ENCODE measurements at regions not wholly inside any gene's neighbourhood (a gene's known extent, or its start where the extent isn't known, plus 50 kb on each side); places are given as distances from the start of the nearest gene placed in this dataset.
A peak's percentile ranks its signal among the peaks of the same experiment; 100 is the strongest.
"Not testable (repeated sequence)": the region's sequence is repeated elsewhere in the genome, so short reads cannot be mapped to it uniquely, and the experiment has no call there.

DNA sequence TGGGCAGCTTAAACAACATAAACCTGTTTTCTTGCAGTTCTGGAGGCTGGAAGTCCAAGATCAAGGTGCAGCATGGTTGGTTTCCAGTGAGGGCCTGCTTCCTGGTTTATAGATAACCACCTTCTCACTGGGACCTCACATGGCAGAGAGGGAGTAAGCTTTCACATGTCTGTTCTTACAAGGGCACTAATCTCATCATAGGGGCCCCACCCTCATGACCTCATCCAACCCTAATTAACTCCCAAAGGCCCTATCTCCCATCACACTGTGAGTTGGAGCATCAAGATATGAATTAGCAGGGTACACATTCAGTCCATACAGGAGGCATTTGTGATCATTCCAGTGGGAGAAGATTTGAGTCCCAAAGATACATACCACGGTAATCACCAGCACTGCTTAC, 50.5 kb upstream of the GRIN2A start:
- no peak for DNase-seq (ENCODE audit: low read depth in 2 of 2)

DNA sequence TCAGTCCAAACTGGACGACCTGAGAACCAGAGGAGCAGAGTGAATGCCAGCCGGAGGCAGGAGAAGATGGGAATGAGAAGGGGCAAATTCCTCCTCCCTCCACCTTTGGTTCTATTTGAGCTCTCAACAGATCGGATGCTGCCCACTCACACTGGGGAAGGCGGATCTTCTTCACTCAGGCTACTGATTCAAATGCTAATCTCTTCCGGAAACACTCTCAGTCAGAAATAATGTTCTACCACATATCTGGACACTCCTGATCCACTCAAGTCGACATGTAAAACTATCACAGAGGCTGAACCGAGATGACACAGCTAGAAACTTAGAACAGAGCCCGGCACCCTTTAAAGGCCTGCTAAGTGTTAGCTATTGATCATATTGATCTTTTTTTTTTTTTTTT, 57.4 kb upstream of the GRIN2A start:
- DNase-seq (ENCODE audit: low read depth in 2 of 2) = no peak

DNA sequence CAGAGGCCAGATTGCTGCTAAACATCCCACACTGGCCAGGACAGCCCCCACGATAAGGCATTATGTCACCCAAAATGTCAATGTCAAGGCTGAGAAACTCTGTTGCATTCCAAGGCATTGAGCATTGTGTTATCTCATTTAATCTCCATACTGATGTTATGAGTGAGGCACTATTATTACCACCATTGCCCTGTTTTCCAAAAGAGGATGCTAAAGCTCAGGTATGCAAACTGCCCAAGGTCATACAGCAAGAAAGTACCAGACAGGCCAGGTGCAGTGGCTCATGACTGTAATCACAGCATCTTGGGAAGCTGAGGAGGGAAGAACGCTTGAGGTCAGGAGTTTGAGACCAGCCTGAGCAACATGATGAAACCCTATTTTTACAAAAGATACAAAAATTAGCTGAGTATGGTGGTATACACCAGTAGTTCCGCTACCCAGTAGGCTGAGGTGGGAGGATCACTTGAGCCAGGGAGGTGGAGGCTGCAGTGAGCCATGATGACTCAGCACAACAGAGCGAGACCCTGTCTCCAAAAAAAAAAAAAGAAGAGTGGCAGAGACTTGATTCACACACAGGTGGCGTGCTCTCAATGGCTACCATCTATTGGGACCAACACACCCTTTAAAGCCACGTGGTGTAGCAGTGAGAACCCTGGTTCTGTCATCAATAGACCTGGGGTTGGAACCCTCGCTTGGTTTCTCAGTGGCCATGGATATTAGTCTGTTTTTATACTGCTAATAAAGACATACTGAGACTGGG, 58.8 kb upstream of the GRIN2A start:
- no peak for DNase-seq (ENCODE audit: low read depth in 2 of 2)

DNA sequence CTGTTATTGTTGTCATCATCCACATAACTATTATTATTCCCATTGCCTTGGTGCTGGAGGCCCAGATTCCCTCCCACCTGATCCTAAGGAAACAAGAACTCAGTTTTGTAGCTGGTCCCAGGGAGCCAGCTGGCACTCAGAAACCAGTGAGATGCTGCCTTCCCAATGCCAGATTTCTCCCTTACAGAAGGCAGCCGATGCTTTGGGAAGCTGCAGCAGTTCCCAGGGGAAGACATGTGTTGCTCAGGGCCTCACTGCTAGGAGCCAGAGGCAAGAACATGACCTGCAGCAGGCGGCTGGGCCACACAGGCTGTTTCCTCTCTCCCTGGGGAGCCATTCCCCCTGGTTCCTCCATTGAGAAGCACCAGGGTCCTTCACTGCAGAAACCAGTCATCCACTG, 59.9 kb upstream of the GRIN2A start:
- no peak for DNase-seq (ENCODE audit: low read depth in 2 of 2)

GRCh38 chr16:10242916-10243315, 60.7 kb upstream of the GRIN2A start:
- no peak for DNase-seq (ENCODE audit: low read depth in 2 of 2)

GRCh38 chr16:10245002-10245401, 62.8 kb upstream of the GRIN2A start:
- no peak for DNase-seq (ENCODE audit: low read depth in 2 of 2)

DNA sequence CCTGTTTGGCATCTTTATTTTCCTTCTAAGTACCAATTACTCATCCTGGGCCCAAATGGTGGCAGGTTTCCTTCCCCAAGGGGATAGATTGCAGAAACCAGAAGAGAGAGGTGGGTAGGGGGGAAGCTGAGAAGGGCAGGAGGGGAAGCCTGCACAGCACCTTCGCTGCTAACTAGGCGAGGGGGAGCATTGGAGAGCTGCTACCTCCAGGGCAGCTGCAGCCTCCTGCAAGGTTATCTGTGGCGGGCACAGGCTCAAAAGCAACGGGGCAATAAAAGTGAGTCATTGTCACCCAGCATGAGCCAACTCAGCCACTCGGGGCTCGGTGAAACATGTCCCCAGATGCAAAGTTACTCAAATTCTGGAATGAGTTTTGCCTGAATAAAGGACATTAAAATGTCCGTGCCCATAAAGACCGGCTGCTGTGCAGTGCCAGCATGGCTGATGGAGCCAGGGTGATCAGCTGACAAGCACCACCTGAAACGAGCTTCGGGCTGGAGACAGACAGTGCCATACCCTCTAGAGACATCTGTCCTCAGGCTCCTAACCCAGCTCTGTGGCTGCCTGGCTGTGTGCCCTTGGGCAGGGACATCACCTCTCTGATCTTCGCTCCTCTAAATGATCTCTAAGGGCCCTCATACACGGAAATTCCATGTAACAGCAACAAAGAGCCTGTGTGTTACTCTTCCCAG, 68.1 kb upstream of the GRIN2A start:
- DNase-seq (ENCODE audit: low read depth in 2 of 2) = no peak

DNA sequence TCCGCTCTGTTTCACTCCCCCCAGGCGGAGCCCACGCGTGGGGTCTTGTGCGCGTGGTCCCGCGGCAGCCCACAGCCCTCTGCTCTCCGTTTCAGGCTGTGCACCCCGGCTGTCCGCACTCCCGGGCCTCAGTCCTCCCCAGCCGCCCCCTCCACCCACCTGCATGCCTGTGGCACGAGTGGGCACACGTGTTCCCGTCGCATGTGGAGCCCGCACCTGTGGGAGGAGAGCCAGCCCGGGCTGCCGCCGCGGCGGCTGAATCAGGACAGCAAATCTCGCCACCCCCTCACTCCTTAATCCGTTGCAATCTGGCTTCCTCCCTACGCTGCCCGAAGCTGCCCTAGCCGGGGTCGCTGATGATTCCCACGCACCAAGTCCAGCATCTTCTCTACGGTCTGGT, 69.9 kb upstream of the GRIN2A start:
- DNase-seq (ENCODE audit: low read depth in 2 of 2) = no peak

- DNase-seq (ENCODE audit: low read depth in 2 of 2) = no peak
Observed at GRCh38 chr16:10253409-10253808, 71.2 kb upstream of the GRIN2A start.

GRCh38 chr16:10255728-10256127, 73.5 kb upstream of the GRIN2A start:
- DNase-seq (ENCODE audit: low read depth in 2 of 2) = no peak

- peak; percentile 1 to 3 for DNase-seq (ENCODE audit: low read depth in 2 of 2)
Observed at GRCh38 chr16:10256784-10257641, 74.8 kb upstream of the GRIN2A start.

DNA sequence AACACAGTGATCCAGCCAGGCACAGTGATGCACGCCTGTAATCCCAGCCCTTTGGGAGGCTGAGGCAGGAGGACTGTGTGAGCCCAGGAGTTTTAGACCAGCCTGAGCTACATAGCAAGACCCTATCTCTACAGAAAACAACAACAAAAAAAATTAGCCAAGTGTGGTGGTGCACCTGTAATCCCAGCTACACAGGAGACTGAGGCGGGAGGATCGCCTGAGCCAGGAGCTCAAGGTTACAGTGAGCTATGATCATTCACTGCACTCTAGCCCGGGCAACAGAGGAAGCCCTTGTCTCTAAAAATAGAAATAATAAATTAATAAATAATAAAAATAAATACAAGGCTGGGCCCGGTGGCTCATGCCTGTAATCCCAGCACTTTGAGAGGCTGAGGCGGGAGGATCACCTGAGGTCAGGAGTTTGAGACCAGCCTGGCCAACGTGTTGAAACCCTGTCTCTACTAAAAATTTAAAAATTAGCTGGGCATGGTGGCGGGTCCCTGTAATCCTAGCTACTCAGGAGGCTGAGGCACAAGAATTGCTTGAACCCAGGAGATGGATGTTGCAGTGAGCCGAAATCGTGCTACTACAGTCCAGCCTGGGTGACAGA, 75.5 kb upstream of the GRIN2A start:
- not testable (repeated sequence) for DNase-seq (ENCODE audit: low read depth in 2 of 2)

GRCh38 chr16:10258930-10259603, 76.8 kb upstream of the GRIN2A start:
- DNase-seq (ENCODE audit: low read depth in 2 of 2) = not testable (repeated sequence)

GRCh38 chr16:10261077-10261476, 78.8 kb upstream of the GRIN2A start:
- no peak for DNase-seq (ENCODE audit: low read depth in 2 of 2)

GRCh38 chr16:10261526-10261925, 79.3 kb upstream of the GRIN2A start:
- DNase-seq (ENCODE audit: low read depth in 2 of 2) = not testable (repeated sequence)

DNA sequence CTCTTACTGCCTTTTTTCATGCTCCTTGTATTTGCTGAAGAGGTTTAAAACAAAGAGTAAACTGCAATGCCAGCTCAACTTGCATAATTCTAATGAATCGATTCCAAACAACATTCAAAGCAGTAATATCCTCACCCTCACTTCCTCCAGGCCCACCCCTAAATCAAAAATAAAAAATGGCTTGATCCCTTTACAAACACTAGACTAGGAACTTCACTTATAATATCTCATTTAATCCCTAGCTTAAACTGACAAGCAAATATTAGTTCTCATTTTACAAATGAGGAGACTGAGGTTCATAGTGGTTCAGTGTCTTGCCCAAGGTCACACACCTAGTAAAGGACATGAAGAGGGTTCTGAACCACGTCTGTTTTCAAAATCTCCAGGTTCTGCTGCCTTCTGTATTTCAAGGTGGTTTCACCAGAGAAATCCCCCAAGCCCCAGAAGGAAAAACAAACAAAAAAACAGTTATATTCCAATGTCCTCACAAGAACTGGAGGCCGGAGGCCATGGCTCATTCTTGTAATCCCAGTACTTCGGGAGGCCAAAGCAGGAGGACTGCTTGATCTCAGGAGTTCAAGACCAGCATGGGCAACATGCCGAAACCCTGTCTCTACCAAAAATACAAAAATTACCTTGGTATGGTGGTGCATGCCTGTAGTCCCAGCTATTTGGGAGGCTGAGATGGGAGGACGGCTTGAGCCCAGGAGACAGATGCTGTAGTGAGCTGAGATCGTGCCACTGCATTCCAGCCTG, 80.3 kb upstream of the GRIN2A start:
- no peak for DNase-seq (ENCODE audit: low read depth in 2 of 2)

GRCh38 chr16:10265770-10266615, 83.8 kb upstream of the GRIN2A start:
- DNase-seq (ENCODE audit: low read depth in 2 of 2) = no peak

- no peak for DNase-seq (ENCODE audit: low read depth in 2 of 2)
Observed at GRCh38 chr16:10266809-10267208, 84.6 kb upstream of the GRIN2A start.

DNA sequence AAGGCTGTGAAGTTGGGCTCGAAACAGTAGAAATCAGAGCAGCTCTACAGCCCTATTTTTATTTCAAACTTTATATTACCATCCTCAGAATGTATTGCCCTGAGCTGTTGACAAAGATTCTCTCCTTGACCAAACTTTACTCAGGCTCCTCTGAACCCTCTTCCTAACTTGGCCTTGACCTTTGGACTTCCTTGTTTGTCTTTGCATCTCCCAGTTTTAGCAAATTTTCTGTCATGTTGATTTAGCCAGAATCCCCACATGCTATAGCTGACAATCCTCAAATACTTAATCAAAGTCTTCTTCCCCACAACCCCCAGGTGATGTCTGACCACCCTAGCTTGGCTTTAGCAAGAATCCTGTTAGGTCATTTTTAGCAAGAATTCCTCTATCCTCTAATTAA, 87.4 kb upstream of the GRIN2A start:
- DNase-seq (ENCODE audit: low read depth in 2 of 2) = no peak
